ENCODE measurements at regions not wholly inside any gene's neighbourhood (a gene's known extent, or its start where the extent isn't known, plus 50 kb on each side); places are given as distances from the start of the nearest gene placed in this dataset.
"Not testable (repeated sequence)": the region's sequence is repeated elsewhere in the genome, so short reads cannot be mapped to it uniquely, and the experiment has no call there.

DNA sequence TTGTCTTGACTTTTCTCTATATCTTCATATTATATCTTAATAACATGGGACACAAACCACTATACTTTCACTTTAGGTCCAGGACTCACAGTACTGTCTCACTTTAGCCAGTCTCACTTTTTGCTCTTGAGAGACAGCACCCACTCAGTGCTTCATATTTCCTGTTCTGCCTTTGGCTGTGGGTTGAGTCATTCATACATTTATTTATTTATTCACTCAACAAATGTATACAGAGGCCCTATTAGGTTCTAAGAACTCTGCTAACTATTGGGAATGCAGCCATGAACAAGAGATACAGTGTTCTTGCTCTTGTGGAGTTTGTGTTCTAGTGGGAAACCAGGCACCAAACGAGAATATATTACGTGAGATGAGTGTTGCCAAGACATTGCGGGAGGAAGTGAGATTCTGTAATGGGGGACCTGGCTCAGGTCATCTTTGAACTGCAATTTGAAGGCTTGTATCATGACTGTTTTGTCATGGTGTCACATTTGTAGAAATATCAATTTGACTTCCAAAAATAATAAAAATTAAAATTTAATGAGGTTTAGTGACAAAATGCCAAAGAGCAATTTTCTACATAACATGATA is 190.1 kb downstream of the SDHAF3 start:
- Histone ChIP-seq H3K27ac (no peak overlapping the region), H3K36me3 (replicated peaks) (no peaks in the 10 kb centered on the region), H3K27me3 (replicated peaks) (no peaks in the 10 kb centered on the region), H3K4me3 (ENCODE audit: low read depth, low read length) (no peak overlapping the region)
- DNase-seq = no peak
- TF ChIP-seq, protein P1, sequence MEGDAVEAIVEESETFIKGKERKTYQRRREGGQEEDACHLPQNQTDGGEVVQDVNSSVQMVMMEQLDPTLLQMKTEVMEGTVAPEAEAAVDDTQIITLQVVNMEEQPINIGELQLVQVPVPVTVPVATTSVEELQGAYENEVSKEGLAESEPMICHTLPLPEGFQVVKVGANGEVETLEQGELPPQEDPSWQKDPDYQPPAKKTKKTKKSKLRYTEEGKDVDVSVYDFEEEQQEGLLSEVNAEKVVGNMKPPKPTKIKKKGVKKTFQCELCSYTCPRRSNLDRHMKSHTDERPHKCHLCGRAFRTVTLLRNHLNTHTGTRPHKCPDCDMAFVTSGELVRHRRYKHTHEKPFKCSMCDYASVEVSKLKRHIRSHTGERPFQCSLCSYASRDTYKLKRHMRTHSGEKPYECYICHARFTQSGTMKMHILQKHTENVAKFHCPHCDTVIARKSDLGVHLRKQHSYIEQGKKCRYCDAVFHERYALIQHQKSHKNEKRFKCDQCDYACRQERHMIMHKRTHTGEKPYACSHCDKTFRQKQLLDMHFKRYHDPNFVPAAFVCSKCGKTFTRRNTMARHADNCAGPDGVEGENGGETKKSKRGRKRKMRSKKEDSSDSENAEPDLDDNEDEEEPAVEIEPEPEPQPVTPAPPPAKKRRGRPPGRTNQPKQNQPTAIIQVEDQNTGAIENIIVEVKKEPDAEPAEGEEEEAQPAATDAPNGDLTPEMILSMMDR (IDR thresholded peaks at IDR 0.05; ENCODE audit: low read depth, low read length, missing control alignments) = no peak
- in situ Hi-C loops (cut with HindIII; ENCODE audit: low pct_ligation_motif_present, low sequenced_read_pairs) = no loop called here

DNA sequence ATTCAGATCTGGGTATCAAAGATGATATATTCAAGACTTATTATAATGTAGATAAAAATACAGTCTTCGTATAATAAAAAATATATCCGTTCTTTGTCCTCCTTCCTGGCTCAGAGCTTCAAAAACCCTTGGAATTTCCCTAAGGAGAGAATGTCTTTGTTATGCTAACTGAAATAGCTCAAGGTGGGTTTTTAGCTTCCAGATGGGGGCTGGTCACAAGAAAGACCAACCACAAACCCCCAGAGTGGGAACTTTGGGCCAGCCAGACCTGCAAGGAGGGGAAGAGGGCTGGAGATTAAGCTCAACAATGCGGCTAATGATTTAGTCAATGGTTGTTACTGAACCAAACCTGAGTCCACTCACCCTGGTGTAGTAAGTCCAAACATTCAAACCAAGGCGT is 196.4 kb downstream of the SDHAF3 start:
- DNase-seq = no peak
- Histone ChIP-seq H3K27me3 (replicated peaks) (no peaks in the 10 kb centered on the region), H3K4me3 (ENCODE audit: low read depth, low read length) (no peak overlapping the region), H3K27ac (no peak overlapping the region), H3K36me3 (replicated peaks) (no peaks in the 10 kb centered on the region)
- in situ Hi-C loops (cut with HindIII; ENCODE audit: low pct_ligation_motif_present, low sequenced_read_pairs) = no loop called here
- TF ChIP-seq, protein P1 (IDR thresholded peaks at IDR 0.05; ENCODE audit: low read depth, low read length, missing control alignments) = no peak

- DNase-seq = no peak
- H3K27me3 ChIP-seq (replicated peaks) = no peaks in the 10 kb centered on the region
- H3K27ac ChIP-seq = no peak overlapping the region
- TF ChIP-seq, protein P1 (IDR thresholded peaks at IDR 0.05; ENCODE audit: low read depth, low read length, missing control alignments) = no peak
- H3K36me3 ChIP-seq (replicated peaks) = no peaks in the 10 kb centered on the region
- in situ Hi-C loops (cut with HindIII; ENCODE audit: low pct_ligation_motif_present, low sequenced_read_pairs) = no loop called here
- no peak overlapping the region for H3K4me3 ChIP-seq (ENCODE audit: low read depth, low read length)
Measured at GRCh38 chr7:97317575-97317974, 200.1 kb downstream of the SDHAF3 start.

GRCh38 chr7:97329871-97330270 is 212.4 kb downstream of the SDHAF3 start:
- H3K27ac ChIP-seq; H3K36me3 ChIP-seq (replicated peaks); H3K4me3 ChIP-seq (ENCODE audit: low read depth, low read length); DNase-seq; in situ Hi-C loops (cut with HindIII; ENCODE audit: low pct_ligation_motif_present, low sequenced_read_pairs); H3K27me3 ChIP-seq (replicated peaks): not testable (repeated sequence)

DNA sequence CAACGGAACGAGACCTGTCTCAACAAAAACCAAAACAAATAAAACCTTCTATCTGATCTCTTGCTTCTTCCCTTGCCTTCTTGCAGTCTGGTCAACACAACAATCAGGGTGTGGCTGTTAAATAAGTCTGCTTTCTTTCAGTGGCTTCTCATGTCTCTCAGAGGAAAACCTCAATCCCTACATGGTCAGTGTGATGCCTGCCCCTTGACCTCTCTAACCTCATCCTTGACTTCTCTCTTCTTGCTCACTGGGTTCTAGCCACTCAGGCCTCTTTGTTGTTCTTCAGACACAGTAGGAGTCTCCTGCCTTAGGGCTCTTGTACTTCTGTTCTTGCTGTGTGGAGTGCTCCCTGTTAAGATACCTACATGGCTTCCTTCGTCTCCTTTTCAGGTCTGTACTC is 220.4 kb downstream of the SDHAF3 start:
- in situ Hi-C loops (cut with HindIII; ENCODE audit: low pct_ligation_motif_present, low sequenced_read_pairs) = no loop called here
- TF ChIP-seq, protein P1 (IDR thresholded peaks at IDR 0.05; ENCODE audit: low read depth, low read length, missing control alignments) = no peak
- Histone ChIP-seq H3K36me3 (replicated peaks) (no peaks in the 10 kb centered on the region), H3K4me3 (ENCODE audit: low read depth, low read length) (no peak overlapping the region), H3K27me3 (replicated peaks) (no peaks in the 10 kb centered on the region), H3K27ac (no peak overlapping the region)
- DNase-seq = no peak

- Histone ChIP-seq H3K27me3 (replicated peaks) (no peaks in the 10 kb centered on the region), H3K36me3 (replicated peaks) (no peaks in the 10 kb centered on the region), H3K27ac (no peak overlapping the region), H3K4me3 (ENCODE audit: low read depth, low read length) (no peak overlapping the region)
- TF ChIP-seq, protein P1 (IDR thresholded peaks at IDR 0.05; ENCODE audit: low read depth, low read length, missing control alignments) = no peak
- in situ Hi-C loops (cut with HindIII; ENCODE audit: low pct_ligation_motif_present, low sequenced_read_pairs) = no loop called here
- DNase-seq = no peak
Measured at GRCh38 chr7:97342512-97342911, 225.0 kb downstream of the SDHAF3 start.

All from brain microvascular endothelial cell (primary cell).